Neural progenitor cell (in vitro differentiated cells): ENCODE measurements at regions not wholly inside any gene's neighbourhood (a gene's known extent, or its start where the extent isn't known, plus 50 kb on each side); places are given as distances from the start of the nearest gene placed in this dataset.

Experiments used
- DNase-seq: peaks from one replicate; pipeline ENCODE4 v3.0.0-alpha.2; 2016; ENCODE audit warnings: low spot score
- H2AFZ ChIP-seq: fragments of 200-600 bp; sonication (generic); replicated peaks from 2 replicates; pipeline ENCODE4 v1.6.1; 2016; ENCODE audit warnings: antibody characterized with exemption
- H3F3A ChIP-seq: fragments of 200-600 bp; sonication (generic); 2 replicates; pipeline ENCODE4 v1.6.1; 2016; ENCODE audit warnings: antibody characterized with exemption, low read depth
- H3K27ac ChIP-seq: fragments of 200-600 bp; sonication (generic); 2 replicates; pipeline ENCODE4 v1.5.1; 2016; ENCODE audit warnings: mild to moderate bottlenecking
- H3K27me3 ChIP-seq: fragments of 200-600 bp; sonication (generic); 2 replicates; pipeline ENCODE4 v1.6.1; 2016; ENCODE audit warnings: mild to moderate bottlenecking, moderate library complexity
- H3K36me3 ChIP-seq: fragments of 200-600 bp; sonication (generic); 2 replicates; pipeline ENCODE4 v1.5.1; 2016
- H3K4me1 ChIP-seq: fragments of 200-600 bp; sonication (generic); 2 replicates; pipeline ENCODE4 v1.6.1; 2016; ENCODE audit warnings: mixed run types
- H3K4me2 ChIP-seq: fragments of 200-600 bp; sonication (generic); 2 replicates; pipeline ENCODE4 v1.6.1; 2016
- H3K4me3 ChIP-seq: fragments of 200-600 bp; sonication (generic); 2 replicates; pipeline ENCODE4 v1.5.1; 2016
- H3K79me2 ChIP-seq: fragments of 200-600 bp; sonication (generic); 2 replicates; pipeline ENCODE4 v1.6.1; 2016; ENCODE audit warnings: low read depth
- H3K9ac ChIP-seq: fragments of 200-600 bp; sonication (generic); 2 replicates; pipeline ENCODE4 v1.6.1; 2016
- H3K9me3 ChIP-seq: fragments of 200-600 bp; sonication (generic); 2 replicates; pipeline ENCODE4 v1.5.1; 2016; ENCODE audit warnings: low read depth
- H4K20me1 ChIP-seq: fragments of 200-600 bp; sonication (generic); 2 replicates; pipeline ENCODE4 v1.6.1; 2016; ENCODE audit warnings: low read depth
- H3K27ac Mint-ChIP-seq: 3 replicates; pipeline ENCODE4 v1.8.0; 2021; ENCODE audit warnings: mixed read lengths
- H3K27me3 Mint-ChIP-seq: 2 replicates; pipeline ENCODE4 v1.8.0; 2022; ENCODE audit warnings: low read depth, mild to moderate bottlenecking, inconsistent platforms, moderate library complexity, mixed read lengths; ENCODE audit not compliant: insufficient read depth
- H3K36me3 Mint-ChIP-seq: 3 replicates; pipeline ENCODE4 v1.8.0; 2021; ENCODE audit warnings: mixed read lengths
- H3K4me1 Mint-ChIP-seq: 3 replicates; pipeline ENCODE4 v1.8.0; 2021; ENCODE audit warnings: mixed read lengths
- H3K4me3 Mint-ChIP-seq: 3 replicates; pipeline ENCODE4 v1.8.0; 2021; ENCODE audit warnings: mild to moderate bottlenecking, moderate library complexity, mixed read lengths
- H3K9me3 Mint-ChIP-seq: 3 replicates; pipeline ENCODE4 v1.8.0; 2020; ENCODE audit warnings: mixed read lengths
- CTCF ChIP-seq: fragments of 200-600 bp; sonication (generic); IDR thresholded peaks from 2 replicates; pipeline ENCODE4 v1.5.1; 2017; ENCODE audit warnings: antibody characterized with exemption, mild to moderate bottlenecking
- EZH2 ChIP-seq: fragments of 200-600 bp; sonication (generic); IDR thresholded peaks from 2 replicates; pipeline ENCODE4 v1.6.1; 2017; ENCODE audit warnings: antibody characterized with exemption, mild to moderate bottlenecking, moderate library complexity
- EZH2phosphoT487 ChIP-seq: fragments of 200-600 bp; sonication (generic); IDR thresholded peaks from 2 replicates; pipeline ENCODE4 v1.6.1; 2017; ENCODE audit warnings: antibody characterized with exemption

GRCh38 chr6:92521553-92521952, 897.8 kb downstream of the EPHA7 start:
- Histone ChIP-seq H3K9ac (no peak overlapping the region), H3K27ac (no peak overlapping the region), H3K4me2 (no peak overlapping the region), H3K4me1 (no peaks in the 10 kb centered on the region), H2AFZ (no peak overlapping the region), H4K20me1 (no peaks in the 10 kb centered on the region), H3F3A (no peaks in the 10 kb centered on the region), H3K36me3 (no peaks in the 10 kb centered on the region), H3K9me3 (no peaks in the 10 kb centered on the region), H3K27me3 (no peaks in the 10 kb centered on the region), H3K79me2 (no peaks in the 10 kb centered on the region), H3K4me3 (no peak overlapping the region)
- no peaks in the 10 kb centered on the region for H3K4me1 Mint-ChIP-seq
- no peaks in the 10 kb centered on the region for H3K27me3 Mint-ChIP-seq
- TF ChIP-seq EZH2 (no peak), EZH2phosphoT487 (no peak), CTCF (no peak)
- no peak for DNase-seq
- no peak overlapping the region for H3K27ac Mint-ChIP-seq
- H3K4me3 Mint-ChIP-seq = no peak overlapping the region
- peaks cover 4% of the 10 kb centered on the region for H3K9me3 Mint-ChIP-seq
- H3K36me3 Mint-ChIP-seq = no peaks in the 10 kb centered on the region

- H3K4me3 ChIP-seq = no peak overlapping the region
- no peaks in the 10 kb centered on the region for H3K27me3 ChIP-seq
- no peak overlapping the region for H2AFZ ChIP-seq
- H3K9me3 ChIP-seq = no peaks in the 10 kb centered on the region
- H3K79me2 ChIP-seq = no peaks in the 10 kb centered on the region
- no peaks in the 10 kb centered on the region for H3F3A ChIP-seq
- DNase-seq = no peak
- no peak overlapping the region for H3K4me2 ChIP-seq
- H4K20me1 ChIP-seq = no peaks in the 10 kb centered on the region
- H3K4me3 Mint-ChIP-seq = no peak overlapping the region
- H3K9ac ChIP-seq = no peak overlapping the region
- H3K4me1 ChIP-seq = no peaks in the 10 kb centered on the region
- peaks cover 2% of the 10 kb centered on the region for H3K27me3 Mint-ChIP-seq
- no peaks in the 10 kb centered on the region for H3K36me3 ChIP-seq
- no peak overlapping the region for H3K27ac ChIP-seq
- H3K27ac Mint-ChIP-seq = no peak overlapping the region
- H3K36me3 Mint-ChIP-seq = no peaks in the 10 kb centered on the region
- H3K4me1 Mint-ChIP-seq = no peaks in the 10 kb centered on the region
- H3K9me3 Mint-ChIP-seq = peaks cover 17% of the 10 kb centered on the region
- TF ChIP-seq EZH2phosphoT487 (no peak), CTCF (no peak), EZH2 (no peak)
Observed at GRCh38 chr6:92510137-92510536, 909.2 kb downstream of the EPHA7 start.

- H2AFZ ChIP-seq = no peak overlapping the region
- H3K27me3 ChIP-seq = no peaks in the 10 kb centered on the region
- no peak overlapping the region for H3K9ac ChIP-seq
- H3K27me3 Mint-ChIP-seq = peaks cover 2% of the 10 kb centered on the region
- no peaks in the 10 kb centered on the region for H3K4me1 ChIP-seq
- H3K36me3 ChIP-seq = no peaks in the 10 kb centered on the region
- no peaks in the 10 kb centered on the region for H3K36me3 Mint-ChIP-seq
- peaks cover 17% of the 10 kb centered on the region for H3K9me3 Mint-ChIP-seq
- H3K27ac Mint-ChIP-seq = no peak overlapping the region
- H3K4me3 Mint-ChIP-seq = no peak overlapping the region
- H3K4me3 ChIP-seq = no peak overlapping the region
- no peaks in the 10 kb centered on the region for H3K9me3 ChIP-seq
- no peak overlapping the region for H3K4me2 ChIP-seq
- H4K20me1 ChIP-seq = no peaks in the 10 kb centered on the region
- no peaks in the 10 kb centered on the region for H3K79me2 ChIP-seq
- TF ChIP-seq EZH2 (no peak), CTCF (no peak), EZH2phosphoT487 (no peak)
- H3F3A ChIP-seq = no peaks in the 10 kb centered on the region
- H3K27ac ChIP-seq = no peak overlapping the region
- DNase-seq = no peak
- no peaks in the 10 kb centered on the region for H3K4me1 Mint-ChIP-seq
Observed at GRCh38 chr6:92507552-92507951, 911.8 kb downstream of the EPHA7 start.

- Histone ChIP-seq H3K4me2 (no peak overlapping the region), H3K79me2 (no peaks in the 10 kb centered on the region), H3K9ac (no peak overlapping the region), H3K36me3 (no peaks in the 10 kb centered on the region), H3K4me1 (no peaks in the 10 kb centered on the region), H3F3A (no peaks in the 10 kb centered on the region), H3K4me3 (no peak overlapping the region), H3K27ac (no peak overlapping the region), H3K9me3 (no peaks in the 10 kb centered on the region), H4K20me1 (no peaks in the 10 kb centered on the region), H2AFZ (no peak overlapping the region), H3K27me3 (no peaks in the 10 kb centered on the region)
- TF ChIP-seq EZH2phosphoT487 (no peak), CTCF (no peak), EZH2 (no peak)
- Mint-ChIP-seq H3K36me3 (no peaks in the 10 kb centered on the region), H3K27ac (no peak overlapping the region), H3K27me3 (no peaks in the 10 kb centered on the region), H3K4me3 (no peak overlapping the region), H3K9me3 (peaks cover 4% of the 10 kb centered on the region), H3K4me1 (no peaks in the 10 kb centered on the region)
- no peak for DNase-seq
Observed at GRCh38 chr6:92504509-92504908, 914.9 kb downstream of the EPHA7 start.
